NCI-H2081 (cell line): ENCODE measurements at regions not wholly inside any gene's neighbourhood (a gene's known extent, or its start where the extent isn't known, plus 50 kb on each side); places are given as distances from the start of the nearest gene placed in this dataset.
A peak's percentile ranks its signal among the peaks of the same experiment; 100 is the strongest.
"Not testable (repeated sequence)": the region's sequence is repeated elsewhere in the genome, so short reads cannot be mapped to it uniquely, and the experiment has no call there.

Experiments
- DNase-seq, 2 experiments: peaks; one replicate each; lab custom pipeline; 2025; lab: John Stamatoyannopoulos, UW

GRCh38 chr5:21482983-21483650, 1370.0 kb downstream of the CDH12 start:
- not testable (repeated sequence) for DNase-seq

- not testable (repeated sequence) for DNase-seq
Measured at GRCh38 chr5:21482522-21482921, 1370.6 kb downstream of the CDH12 start.

GRCh38 chr5:21481320-21482270, 1371.5 kb downstream of the CDH12 start:
- DNase-seq: not testable (repeated sequence)

DNA sequence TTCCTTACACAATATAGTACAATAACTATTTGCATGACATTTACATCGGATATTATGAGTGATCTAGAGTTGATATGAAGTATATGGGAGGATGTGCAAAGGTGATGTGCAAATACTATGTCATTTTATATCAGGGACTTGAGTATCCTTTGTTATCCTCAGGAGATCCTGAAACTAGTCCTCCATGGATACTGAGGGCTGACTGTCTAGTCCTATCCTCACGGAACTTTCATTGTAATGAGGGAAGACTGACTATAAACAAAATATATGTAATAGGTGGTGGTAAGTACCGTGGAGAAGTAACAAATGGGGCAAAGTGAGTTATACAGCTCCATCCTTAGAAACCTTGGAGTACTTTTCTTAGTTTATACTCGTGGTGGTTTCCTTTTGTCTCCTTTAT, 1373.1 kb downstream of the CDH12 start:
- not testable (repeated sequence) for DNase-seq

GRCh38 chr5:21473981-21474380, 1379.2 kb downstream of the CDH12 start:
- not testable (repeated sequence) for DNase-seq

DNA sequence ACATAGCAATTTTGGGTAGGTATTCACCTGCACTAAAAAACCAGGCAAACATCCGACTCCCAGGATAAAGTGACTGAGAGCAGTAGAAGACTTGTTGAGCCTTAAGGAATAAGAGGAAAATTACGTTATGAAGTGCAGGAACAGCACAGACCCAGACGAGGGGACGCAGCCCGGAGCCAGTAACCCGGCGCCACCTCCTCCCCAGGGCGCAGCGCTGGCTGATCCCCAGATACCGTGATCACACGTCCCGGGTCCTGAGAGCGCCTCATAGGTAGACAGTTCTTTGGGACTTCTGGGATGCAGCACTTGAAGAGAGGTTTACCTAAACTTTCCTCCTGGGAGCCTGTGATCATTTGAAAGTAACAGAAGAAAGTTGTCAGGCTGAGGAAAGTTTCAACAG, 1379.7 kb downstream of the CDH12 start:
- not testable (repeated sequence) for DNase-seq

- not testable (repeated sequence) for DNase-seq
Measured at GRCh38 chr5:21471691-21472090, 1381.5 kb downstream of the CDH12 start.

GRCh38 chr5:21469523-21470101, 1383.5 kb downstream of the CDH12 start:
- peak; percentile 22 to 46 for DNase-seq

GRCh38 chr5:21467544-21467943, 1385.6 kb downstream of the CDH12 start:
- not testable (repeated sequence) for DNase-seq

DNA sequence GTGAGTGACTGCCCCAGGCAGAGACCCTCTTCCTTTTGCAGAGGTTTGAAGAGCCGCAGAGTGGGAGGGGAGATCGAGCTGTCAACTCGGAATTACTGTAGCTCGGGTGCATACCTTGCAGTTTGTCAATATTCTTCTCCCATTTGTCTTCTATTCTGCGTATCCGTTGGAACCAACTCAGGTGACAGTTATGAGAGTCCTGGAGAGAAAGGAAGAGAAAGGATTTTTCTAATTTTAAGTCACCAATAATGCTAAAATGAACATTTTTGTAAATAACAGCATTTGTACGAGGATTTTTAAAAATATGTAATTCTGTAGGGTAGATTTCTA, 1393.4 kb downstream of the CDH12 start:
- DNase-seq: not testable (repeated sequence)

- no peak for DNase-seq
Measured at GRCh38 chr5:21452449-21452848, 1400.7 kb downstream of the CDH12 start.

GRCh38 chr5:21432646-21433045, 1420.5 kb downstream of the CDH12 start:
- no peak for DNase-seq

DNA sequence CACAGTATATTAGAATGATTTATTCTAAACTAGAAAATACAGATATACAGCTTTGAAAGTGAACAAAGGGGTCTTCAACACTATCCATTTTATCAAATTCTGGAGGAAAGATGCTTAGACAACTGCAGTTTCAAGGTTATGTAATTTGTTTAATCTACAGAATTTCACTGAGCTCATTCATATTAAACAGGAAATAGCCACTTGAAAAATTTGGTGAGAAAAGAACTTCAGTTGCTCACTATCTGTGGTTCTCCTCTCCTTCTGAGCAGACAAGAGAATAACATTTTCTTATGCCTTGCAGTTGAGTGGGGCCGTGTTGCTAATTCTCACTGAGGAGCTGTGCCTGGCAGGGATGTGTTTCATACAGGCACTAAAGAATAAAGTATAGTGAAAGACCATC, 1428.2 kb downstream of the CDH12 start:
- no peak for DNase-seq

- DNase-seq: no peak
Measured at GRCh38 chr5:21419383-21419782, 1431.4 kb upstream of the CDH18 start.

GRCh38 chr5:21402089-21402488, 1414.1 kb upstream of the CDH18 start:
- not testable (repeated sequence) for DNase-seq

GRCh38 chr5:21398511-21398910, 1410.5 kb upstream of the CDH18 start:
- DNase-seq: no peak

- no peak for DNase-seq
Measured at GRCh38 chr5:21397693-21398092, 1409.7 kb upstream of the CDH18 start.

DNA sequence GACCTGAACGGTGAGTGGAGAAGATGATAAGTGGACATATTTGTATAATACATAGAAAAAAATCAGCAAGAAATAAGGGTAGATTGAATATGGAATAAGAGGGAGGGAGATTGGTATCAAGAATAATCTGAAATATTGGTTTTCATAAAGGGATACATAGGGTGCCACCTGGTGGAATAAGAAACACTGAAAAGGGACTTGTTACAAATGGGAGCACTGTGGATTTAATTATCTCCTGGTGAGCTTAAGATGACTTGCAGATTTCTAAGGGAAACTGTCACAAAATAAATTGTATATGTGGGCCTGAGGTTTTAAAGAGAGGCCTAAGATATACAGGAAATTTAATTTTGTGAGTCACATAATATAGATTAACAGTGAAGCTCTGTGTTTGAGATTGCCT, 1403.5 kb upstream of the CDH18 start:
- no peak for DNase-seq

GRCh38 chr5:21360754-21361153, 1372.8 kb upstream of the CDH18 start:
- not testable (repeated sequence) for DNase-seq

- DNase-seq: peak; percentile 51 to 73
Measured at GRCh38 chr5:21341948-21342261, 1353.9 kb upstream of the CDH18 start.

GRCh38 chr5:21341203-21341947, 1353.4 kb upstream of the CDH18 start:
- peak; percentile 31 to 64 for DNase-seq

GRCh38 chr5:21340233-21340632, 1352.2 kb upstream of the CDH18 start:
- DNase-seq: peak; percentile 13 to 65
